GM21515 (cell line): ENCODE measurements at regions not wholly inside any gene's neighbourhood (a gene's known extent, or its start where the extent isn't known, plus 50 kb on each side); places are given as distances from the start of the nearest gene placed in this dataset.
"Not testable (repeated sequence)": the region's sequence is repeated elsewhere in the genome, so short reads cannot be mapped to it uniquely, and the experiment has no call there.

Source experiments
- ATAC-seq: cut with Tn5 transposase; IDR thresholded peaks from one replicate; pipeline ENCODE4 v1.9.1; 2021; ENCODE audit not compliant: unreplicated experiment

DNA sequence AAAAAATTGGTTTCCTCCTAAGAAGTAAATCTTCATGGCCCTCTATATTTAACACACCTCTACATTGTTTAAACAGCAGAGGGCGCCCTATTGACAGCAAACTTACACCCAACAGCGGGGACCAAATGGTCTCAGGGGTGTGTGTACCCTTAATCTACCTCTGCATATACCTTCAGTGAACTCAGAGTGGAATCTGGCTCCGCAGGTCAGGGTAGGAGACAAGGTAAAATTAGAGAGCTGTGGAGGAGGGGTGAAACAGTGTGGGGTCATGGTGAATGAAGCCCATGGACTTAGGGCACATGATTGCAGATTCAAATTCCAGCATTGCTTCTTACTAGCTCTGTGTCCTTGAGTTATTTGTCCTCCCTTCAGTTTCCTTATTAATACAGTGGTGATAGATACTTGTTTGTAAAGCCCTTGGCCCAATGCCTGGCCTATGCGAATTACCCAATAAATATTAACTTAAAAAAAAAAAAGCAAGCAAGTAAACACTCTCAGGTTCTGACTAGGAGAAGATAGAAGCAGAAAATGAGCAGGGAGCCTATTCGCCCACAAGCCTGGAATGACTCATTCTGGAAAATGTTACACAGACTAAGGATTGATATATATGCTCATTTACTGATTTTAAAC lies 122.9 kb downstream of the CAVIN4 start:
- no peak for ATAC-seq

DNA sequence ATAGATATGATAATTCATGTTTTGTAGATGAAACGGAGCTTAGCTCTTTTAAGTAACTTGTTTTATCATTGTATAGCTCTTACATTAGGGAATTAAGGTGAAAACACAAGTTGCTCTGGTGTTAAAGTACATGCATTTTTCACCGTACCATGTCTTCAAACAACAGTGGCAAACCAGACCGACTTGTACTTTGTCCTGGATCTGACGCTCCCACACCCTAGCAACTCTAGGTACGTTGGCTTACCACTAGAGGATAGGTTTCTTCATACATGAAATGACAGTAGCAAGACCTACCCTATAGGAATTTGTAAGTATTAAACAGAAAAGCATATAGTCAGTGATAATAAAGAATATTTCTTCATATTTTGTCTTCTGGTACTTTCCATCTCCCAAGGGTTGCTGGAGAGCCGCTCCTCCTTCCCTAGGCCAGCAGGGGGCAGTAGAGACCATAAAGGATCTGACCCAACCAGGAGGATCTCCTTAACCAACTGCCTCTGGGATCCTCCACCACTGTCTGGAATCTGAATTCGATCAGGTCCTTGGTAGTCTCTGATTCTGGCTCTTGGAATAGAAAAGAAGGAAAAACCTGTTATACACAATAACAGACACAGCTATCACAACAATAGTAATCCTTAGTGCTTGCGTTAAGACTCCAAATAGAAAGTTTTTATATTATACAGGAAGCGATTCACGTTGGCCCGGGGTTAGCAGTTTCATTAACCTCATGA lies 136.7 kb downstream of the CAVIN4 start:
- peak; percentile 93 for ATAC-seq

DNA sequence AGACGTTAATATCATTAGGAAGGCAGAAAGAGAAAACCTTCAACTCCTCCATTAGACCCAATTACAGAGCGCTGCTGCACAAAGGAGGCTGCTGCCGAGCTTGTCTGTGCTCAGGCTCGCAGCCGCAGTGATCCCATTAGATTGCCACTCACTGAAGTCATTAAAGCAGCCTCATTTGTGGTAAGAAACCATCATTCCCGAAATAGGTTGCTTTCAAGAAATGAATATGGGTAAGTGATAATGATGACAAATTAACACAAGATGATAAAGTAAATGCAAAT lies 137.2 kb downstream of the CAVIN4 start:
- no peak for ATAC-seq

DNA sequence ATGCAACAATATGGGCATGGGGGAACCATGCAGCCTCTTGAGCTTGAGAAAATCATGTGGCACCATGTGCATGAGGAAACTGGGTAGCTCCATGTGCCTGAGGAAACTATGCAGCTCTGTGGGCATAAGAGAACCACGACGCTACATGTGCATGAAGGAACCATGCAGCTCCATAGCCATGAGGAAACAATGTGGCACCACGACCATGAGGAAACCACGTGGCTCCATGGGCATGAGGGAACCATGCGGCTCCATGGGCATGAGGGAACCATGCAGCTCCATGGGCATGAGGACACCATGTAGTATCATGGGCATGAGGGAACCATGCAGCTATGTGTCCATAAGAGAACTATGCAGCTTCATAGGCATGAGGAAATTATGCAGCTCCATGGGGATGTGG lies 140.8 kb downstream of the CAVIN4 start:
- no peak for ATAC-seq

DNA sequence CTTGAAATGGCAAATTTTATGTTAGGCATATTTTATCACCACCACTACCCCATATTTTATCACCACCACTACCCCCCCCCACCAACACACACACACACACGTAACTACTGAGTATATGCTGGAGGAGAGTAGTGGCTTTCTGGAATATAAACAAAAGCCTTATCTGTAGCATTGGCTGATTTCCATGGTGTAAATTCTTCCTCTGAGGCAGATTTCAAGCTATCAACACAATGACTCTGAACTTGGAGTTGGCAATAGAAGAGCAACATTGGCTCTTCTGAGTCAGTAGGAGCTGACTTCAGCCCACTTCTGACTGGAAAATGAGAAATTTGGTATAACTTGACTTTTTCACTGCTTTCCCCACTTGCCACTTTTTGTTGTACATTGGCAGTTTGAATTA lies 143.0 kb downstream of the CAVIN4 start:
- ATAC-seq = no peak

DNA sequence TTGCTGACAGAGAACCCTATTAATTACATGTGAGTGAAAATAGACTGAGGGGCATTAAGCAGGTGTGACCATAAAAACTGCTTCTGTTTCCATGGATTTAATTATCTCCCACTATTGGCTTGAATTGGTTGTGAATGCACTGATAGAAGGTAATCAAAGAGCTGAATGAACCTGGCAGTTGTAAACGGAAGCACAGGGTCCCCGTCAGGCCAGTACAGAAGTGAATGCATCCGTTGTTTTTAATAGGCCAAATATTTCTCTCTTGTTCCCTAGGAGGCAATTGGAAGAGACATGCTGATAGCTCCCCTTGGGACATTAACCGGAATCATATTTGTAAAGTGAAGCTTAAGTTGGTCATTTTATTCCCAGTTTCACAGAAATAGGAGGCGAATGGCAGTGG lies 147.0 kb downstream of the CAVIN4 start:
- no peak for ATAC-seq

DNA sequence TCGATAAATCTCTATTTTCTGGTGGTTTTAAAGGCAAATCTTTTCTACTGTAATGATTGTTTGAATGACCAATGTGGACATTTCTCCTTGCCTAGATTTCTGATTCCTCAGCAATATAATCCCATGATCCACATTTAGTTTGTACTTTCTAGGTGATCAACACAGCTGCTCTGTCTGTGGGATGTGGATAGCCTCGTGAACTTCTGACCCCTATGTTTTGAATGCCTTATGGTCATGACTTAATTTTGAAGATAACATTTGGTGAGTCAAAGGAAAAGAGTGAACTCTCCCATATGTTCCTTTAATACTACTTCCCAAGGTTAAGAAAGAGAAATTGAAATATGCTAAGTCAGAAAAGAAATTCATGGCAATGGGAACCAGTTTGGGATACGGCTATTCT lies 147.5 kb downstream of the CAVIN4 start:
- ATAC-seq = no peak

DNA sequence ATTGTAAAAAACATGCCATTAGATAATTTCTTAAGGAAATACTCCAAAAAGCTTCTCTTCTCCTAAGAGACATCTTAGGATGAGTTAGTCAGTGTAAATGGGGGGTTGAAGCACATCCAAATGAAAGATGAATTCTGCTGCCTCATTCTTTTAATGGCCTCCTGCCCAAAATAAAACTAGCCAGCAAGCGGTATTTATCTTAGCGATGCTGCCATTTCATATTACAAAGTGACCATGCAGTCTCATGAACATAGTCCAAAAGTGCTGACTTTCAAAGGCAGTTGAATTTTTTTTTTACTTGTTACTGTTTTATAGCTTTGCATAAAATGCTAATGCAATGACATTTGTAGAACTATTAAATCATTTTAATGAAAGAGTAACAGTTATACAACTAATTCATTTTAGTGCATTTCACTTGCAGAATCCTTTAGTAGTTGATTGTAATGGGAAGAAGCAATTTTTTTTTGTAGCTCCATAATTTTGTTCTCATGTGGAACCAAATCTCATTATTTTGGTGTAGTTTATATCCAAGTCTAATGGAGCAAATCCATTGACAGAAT lies 151.5 kb downstream of the CAVIN4 start:
- no peak for ATAC-seq

DNA sequence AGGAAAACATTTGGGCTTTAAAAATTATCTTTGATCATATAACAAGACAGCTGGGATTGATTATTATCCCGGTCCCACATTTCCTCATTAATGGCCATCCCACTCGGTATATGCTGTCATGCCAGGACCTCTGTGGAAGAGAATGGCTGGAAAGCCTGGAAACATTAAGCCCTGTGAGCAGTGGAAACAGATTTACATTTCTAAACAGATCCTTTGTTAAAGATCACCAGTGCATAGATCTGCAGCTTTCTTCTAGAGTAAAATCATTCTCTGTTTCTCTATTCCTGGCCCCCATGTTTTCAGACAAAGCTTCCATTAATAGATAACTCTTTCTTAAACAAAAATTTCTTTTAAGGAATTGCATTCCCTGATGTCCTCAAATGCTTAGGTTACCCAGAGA lies 152.2 kb downstream of the CAVIN4 start:
- ATAC-seq = no peak

DNA sequence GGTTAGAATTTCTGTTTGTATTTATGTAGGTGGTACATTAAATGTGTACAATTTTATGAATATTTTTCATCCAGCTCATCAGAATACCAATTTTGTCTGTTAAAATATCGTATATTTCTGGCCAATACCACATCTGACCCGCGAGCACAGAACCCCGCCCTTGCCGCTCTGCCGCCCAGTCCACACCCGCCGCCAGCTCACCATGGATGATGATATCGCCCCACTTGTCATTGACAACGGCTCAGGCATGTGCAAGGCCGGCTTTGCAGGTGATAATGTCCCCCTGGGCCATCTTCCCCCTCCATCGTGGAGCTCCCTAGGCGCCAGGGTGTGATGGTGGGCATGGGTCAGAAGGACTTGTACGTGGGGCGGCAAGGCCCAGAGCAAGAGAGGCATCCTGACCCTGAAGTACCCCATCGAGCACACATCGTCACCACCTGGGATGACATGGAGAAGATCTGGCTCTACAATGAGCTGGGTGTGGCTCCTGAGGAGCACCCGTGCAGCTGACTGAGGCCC lies 153.2 kb downstream of the CAVIN4 start:
- no peak for ATAC-seq

DNA sequence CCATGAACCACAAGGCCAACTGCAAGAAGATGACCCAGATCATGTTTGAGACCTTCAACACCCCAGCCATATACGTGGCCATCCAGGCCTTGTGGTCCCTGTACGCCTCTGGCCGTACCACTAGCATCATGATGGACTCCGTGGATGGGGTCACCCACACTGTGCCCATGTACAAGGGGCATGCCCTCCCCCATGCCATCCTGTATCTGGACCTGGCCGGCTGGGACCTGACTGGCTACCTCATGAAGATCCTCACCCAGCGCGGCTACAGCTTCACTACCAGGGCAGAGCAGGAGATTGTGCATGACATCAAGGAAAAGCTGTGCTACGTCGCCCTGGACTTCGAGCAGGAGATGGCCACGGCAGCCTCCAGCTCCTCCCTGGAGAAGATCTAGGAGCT lies 153.7 kb downstream of the CAVIN4 start:
- ATAC-seq = no peak

DNA sequence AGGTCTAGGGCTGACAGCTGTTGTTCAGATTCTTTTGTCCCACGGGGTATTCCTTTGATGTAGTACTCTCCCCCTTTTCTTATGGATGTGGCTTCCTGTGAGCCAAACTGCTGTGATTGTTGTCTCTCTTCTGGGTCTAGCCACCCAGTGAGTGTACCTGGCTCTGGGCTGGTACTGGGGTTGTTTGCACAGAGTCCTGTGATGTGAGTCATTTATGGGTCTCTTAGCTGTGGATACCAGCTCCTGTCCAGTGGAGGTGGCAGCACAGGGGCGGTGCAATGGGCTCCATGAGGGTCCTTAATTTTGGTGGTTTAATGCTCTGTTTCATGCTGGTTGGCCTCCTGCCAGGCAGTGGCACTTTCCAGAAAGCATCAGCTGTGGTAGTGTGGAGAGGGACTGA lies 161.3 kb downstream of the CAVIN4 start:
- no peak for ATAC-seq

DNA sequence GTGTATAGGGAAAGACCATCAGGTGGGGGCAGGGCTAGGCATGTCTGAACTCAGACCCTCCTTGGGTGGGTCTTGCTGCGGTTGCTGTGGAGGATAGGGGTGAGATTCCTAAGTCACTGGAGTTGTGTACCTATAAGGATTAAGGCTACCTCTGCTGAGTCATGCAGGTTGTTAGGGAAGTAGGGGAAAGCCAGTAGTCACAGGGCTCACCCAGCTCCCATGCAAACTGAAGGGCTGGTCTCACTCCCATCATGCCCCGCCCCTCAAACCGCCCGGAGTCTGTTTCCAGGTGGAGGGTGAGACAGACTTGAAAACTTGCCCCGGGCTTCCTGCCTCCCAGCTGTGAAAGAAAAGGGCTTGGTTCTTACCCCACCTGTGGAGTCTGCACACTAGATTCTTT lies 161.8 kb downstream of the CAVIN4 start:
- no peak for ATAC-seq

DNA sequence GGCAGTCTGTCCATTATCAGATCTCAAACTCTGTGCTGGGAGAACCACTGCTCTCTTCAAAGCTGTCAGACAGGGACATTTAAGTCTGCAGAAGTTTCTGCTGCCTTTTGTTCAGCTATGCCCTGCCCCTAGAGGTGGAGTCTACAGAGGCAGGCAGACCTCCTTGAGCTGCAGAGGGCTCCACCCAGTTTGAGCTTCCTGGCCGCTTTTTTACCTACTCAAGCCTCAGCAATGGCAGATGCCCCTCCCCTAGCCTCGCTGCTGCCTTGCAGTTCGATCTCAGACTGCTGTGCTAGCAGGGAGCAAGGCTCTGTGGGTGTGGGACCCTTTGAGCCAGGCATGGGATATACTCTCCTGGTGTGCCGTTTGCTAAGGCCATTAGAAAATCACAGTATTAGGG lies 171.1 kb downstream of the CAVIN4 start:
- ATAC-seq = not testable (repeated sequence)

DNA sequence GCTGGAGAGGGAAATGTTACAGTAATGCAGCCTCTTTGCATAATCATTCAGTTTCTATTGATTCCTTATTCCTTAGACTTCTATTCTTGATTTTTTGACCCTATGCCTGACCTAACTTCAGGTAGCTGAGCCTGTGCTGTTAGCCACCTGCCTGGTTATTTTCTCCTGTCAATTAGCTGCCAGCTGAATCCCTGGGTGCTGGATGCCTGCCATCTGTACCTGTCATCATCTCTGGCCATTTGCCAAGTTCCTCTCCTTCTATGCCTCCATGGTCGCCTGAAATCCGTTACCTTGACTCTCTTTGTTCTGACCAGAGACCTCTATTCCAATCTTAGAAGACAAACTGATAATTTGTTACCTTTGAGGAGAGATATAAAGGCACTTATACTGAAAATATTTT lies 178.3 kb downstream of the CAVIN4 start:
- no peak for ATAC-seq

DNA sequence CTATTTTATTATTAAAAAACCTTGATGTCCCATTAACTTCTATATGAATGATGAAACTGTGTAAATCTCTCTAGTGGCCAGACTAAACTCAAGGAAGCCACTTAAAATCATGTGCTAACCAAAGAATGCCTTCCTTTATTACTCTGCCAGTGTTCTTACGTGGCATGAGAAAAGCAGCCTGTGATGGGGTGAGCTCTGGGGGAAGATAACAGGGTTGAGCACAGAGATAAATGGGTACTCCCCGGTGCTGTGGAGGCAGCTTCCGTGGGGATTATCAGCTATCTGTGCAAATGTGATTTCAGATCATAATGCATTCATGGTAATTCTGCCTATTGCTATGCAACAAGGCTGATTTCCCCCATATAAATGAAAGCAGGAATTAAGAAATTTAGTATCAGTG lies 181.3 kb downstream of the CAVIN4 start:
- no peak for ATAC-seq

DNA sequence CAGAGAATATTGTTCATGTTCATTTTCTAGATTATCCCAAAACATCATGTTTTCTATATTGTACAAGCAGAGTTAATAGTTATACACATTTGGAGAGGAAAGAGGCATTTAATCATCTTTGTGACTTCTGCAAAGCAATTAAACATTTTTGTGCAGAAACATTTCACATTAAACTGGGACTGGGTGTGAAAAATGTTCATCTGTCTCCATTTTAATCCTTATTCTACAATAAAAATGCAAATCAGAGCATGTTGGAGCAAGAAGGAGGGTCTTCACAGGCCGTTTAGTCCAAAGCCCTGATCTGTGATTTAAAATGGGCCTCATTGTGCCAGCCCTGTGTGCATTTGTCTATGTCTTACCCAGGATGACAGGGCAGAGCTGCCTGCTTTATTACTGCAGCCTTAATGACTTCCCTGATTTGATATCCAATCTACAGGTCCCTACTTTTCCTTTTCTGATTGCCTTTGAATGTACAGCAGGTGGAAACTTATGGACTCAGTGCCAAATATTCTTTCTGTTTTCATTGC lies 183.5 kb downstream of the CAVIN4 start:
- no peak for ATAC-seq

DNA sequence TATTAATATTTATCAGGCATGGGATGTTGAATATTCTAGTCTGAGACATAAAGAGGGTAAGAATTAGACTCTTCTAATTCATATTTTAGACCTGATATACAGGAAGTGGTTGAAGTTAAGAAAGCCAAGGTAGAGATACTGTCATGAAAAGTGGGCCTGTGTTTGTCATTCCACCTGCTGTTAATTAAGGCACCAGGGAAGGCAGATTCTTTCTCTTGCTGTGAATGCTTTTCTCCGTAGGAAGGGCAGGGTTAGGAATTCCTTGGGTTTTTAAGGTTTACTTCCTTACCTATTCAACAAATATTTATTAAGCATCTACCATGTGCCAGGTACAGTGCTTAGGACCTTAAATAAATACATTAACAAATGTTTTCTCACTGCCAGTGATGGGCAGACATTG lies 196.4 kb downstream of the CAVIN4 start:
- ATAC-seq = no peak

DNA sequence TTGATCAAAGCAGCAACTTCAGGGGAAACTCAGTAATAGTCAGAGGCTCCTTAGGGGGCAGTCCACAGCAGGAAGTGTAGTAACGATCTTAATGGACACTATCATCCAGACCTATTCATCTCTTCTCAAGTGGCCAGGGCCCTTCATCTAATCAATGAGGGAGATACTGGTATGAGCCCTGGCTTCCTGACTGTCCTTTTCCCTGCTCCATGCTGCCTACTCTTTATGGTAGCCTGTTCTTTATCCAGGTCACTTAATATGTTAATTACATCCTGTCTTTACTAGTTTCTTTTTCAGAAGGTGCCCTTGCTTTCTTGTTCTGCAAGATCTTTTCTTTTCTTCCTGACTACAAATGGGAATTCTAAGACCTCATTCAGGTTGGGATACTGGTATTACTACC lies 197.1 kb downstream of the CAVIN4 start:
- ATAC-seq = no peak

DNA sequence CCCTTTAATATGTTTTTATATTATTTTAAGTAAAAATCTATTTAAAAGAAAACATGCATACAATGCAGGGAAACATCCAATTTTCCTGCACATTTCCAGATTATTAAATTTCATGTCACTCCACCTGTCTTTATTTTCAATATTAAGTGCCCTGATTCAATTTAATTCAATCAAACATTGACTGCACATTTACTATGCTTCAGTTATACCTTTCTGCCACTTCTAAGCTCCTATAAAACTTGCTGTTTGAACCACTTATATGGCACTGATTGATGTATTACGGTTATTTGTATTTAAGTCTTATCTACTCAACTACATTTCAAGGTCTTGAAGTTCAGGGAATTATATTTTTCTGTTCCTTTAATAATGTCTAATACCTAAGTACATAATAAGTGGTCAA lies 198.0 kb downstream of the CAVIN4 start:
- no peak for ATAC-seq

DNA sequence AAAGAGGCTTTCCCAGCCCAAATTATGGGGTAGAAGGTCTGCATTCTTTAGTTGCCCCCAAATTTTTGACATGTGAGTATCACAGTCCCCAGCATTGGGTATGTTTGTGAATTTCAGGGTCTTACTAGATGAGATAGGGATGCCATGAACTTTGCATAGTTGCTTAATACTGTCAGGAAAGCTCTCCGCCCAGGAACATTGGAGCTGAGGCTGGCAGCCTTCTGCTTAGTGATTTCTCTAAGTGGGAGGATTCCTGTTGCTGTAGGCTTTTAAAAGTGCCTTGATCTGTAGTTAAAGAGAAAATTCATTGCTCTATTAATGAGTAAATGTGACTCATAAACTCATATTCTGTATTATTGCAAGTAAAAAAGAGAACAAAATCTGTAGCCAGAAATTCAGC lies 206.9 kb downstream of the CAVIN4 start:
- ATAC-seq = no peak

DNA sequence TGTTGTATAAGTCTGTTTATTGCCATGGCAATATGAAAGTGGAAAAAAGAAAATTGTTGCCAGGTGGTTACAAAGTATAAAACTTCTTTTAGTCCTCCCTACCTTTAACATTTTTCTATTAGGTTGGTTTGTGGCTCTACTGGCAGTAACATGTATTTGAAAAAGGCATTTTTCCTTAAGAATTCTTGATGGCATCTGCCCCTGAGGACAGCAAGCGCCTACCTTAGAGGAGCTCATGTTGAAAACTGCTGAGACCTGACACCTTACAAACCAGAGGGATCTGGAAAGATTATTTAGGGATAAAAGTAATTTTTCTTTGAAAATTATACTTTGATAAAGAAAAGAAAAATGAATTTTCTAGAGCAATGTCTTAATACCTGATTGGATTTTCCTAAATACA lies 208.1 kb downstream of the CAVIN4 start:
- ATAC-seq = no peak
